ENCODE measurements at regions not wholly inside any gene's neighbourhood (a gene's known extent, or its start where the extent isn't known, plus 50 kb on each side); places are given as distances from the start of the nearest gene placed in this dataset.
A peak's percentile ranks its signal among the peaks of the same experiment; 100 is the strongest.

DNA sequence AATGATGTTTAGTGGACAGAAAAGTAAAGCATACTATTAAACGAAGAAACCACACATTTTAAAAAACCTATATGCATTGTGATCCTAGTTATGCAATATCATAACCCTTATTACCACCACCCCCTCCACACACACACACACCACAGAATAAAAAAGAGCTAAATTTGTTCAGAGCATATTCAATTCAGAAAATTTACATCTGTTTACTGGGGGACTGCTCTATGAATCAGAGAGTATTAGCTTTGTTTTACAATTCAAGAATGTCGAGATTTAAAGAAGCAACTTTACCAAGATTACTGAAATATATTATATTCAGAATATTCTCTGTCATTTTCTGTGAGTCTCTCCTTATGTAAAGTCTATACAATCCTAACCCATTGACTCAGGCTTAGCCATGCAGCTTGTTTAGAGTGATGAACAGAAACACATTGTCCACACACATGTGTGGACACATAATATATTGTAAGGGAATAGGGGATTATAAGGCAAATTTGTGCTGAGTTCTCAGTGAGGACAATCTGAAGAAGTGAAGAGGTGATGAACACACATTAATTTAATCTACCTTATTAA, 369.6 kb upstream of the MARCKS start:
- DNase-seq (ENCODE audit: low read depth in 1 of 2, low spot score in 1 of 2) (no peak), FAIRE-seq (no peak), ATAC-seq (no peak)
- WGBS (ENCODE audit: missing lambda C conversion rate) = 62% methylated on average over 2 of the region's 2 CpGs
- no peak overlapping the region for H3K27ac ChIP-seq
- H3K4me3 ChIP-seq = no peak overlapping the region
- H3K9me3 ChIP-seq = no peaks in the 10 kb centered on the region
- TF ChIP-seq FOSL2 (IDR thresholded peaks at IDR 0.05) = no peak
- no peak for TF ChIP-seq FOSL2 (CRISPR knock-in tag; IDR thresholded peaks at IDR 0.05)
- TF ChIP-seq POLR2AphosphoS2 (conservative IDR thresholded peaks at IDR 0.05; ENCODE audit: low read length) = no peak
- no peak for TF ChIP-seq CBX8 (IDR thresholded peaks at IDR 0.05)
- TF ChIP-seq FOXS1 (CRISPR knock-in tag; IDR thresholded peaks at IDR 0.05) = no peak
- no peak for TF ChIP-seq ZC3H11A (IDR thresholded peaks at IDR 0.05)
- peaks cover 9% of the 10 kb centered on the region; the same call in 2 of the 3 replicates for H3K4me1 ChIP-seq
- CTCF ChIA-PET = interaction anchor here (0.8 kb wide), 1 partner anchor 10 kb away, joined by 4 read pairs; no protein-coding TSS in a partner anchor
- no peak overlapping the region for H3K4me2 ChIP-seq
- POLR2A ChIA-PET = no interaction called here

DNA sequence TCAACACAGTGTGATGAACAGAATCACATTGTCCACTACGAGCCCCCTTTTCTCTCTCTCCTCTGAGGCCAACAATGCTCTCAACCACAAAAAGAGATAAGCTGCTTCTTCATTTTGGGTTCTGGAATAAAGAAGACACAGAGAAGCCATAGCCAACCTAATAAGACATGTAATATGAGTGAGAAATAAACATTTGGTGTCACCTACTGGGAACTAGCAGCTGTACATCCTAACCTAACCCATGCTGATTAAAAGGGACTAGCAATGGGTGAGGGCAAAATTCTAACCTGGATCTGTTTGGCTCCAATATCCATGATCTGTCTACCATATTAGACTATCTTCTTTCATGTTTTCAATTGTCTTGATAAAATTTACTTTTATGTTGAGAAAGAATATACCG, 369.1 kb upstream of the MARCKS start:
- Histone ChIP-seq H3K27ac (no peak overlapping the region), H3K4me2 (no peak overlapping the region), H3K4me3 (no peak overlapping the region), H3K4me1 (peaks cover 9% of the 10 kb centered on the region; the same call in 2 of the 3 replicates), H3K9me3 (no peaks in the 10 kb centered on the region)
- ChIA-PET POLR2A (no interaction called here), CTCF (interaction anchor here (0.8 kb wide), 1 partner anchor 11 kb away, joined by 4 read pairs; no protein-coding TSS in a partner anchor)
- DNase-seq (ENCODE audit: low read depth in 1 of 2, low spot score in 1 of 2) (no peak), FAIRE-seq (no peak), ATAC-seq (no peak)
- WGBS (ENCODE audit: missing lambda C conversion rate) = 80% methylated on average over 2 of the region's 2 CpGs
- TF ChIP-seq REST (IDR thresholded peaks at IDR 0.05) (no peak), RAD21 (conservative IDR thresholded peaks at IDR 0.05 in 1 of 2, IDR thresholded peaks at IDR 0.05 in 1 of 2) (peak in 1 of 2 experiments; percentile 13; a peak in 1 of 5 replicates), ELK1 (IDR thresholded peaks at IDR 0.05; ENCODE audit: low read depth, low read length) (no peak), ZC3H11A (IDR thresholded peaks at IDR 0.05) (no peak)

DNA sequence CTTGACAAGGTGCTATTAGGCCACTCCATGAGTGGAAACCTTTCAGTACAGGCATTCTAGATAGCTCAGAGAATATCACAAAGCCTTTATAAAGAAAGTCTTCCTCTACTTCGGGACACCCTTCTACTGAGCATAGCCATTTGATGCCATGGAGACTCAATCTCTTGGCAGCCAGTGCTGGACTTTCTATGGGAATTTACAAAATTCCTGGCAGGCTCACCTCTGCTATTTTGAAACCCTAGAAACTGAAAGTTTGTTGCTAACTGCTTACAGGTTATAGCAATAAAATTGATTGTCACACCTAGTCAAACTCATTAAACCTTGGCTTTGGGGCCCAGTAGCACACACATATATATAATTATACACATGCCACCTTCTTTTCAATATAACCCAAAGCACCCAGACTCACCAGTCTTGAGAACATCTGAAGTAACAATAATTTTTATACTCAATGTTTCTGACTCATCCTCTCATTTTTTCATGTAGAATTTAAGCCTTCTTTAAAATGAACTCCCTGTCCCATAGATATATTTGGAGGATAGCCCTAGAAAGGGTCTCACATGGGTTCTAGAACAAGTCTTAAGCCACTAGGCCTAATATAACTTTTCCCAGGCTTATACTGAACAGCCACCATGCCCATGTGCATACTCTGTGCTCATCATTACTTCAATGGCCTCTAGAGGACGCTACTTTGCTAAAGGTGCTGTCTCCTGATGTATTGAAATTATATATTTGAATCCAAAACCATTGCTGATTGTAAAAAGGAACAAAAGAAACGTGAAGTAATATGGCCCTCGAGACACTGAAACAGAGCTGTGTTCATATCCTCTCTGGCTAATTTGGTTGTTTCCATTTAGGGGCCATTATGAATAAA, 368.1 kb upstream of the MARCKS start:
- Histone ChIP-seq H3K9me3 (no peaks in the 10 kb centered on the region), H3K27ac (no peak overlapping the region), H3K4me1 (peaks cover 9% of the 10 kb centered on the region; the same call in 2 of the 3 replicates), H3K4me3 (no peak overlapping the region), H3K4me2 (no peak overlapping the region)
- FAIRE-seq (no peak), ATAC-seq (no peak), DNase-seq (ENCODE audit: low read depth in 1 of 2, low spot score in 1 of 2) (no peak)
- 68% methylated on average over 4 of the region's 4 CpGs for WGBS (ENCODE audit: missing lambda C conversion rate)
- POLR2A ChIA-PET = no interaction called here
- CTCF ChIA-PET = interaction anchor here (1.1 kb wide), 1 partner anchor 370 kb away, joined by 4 read pairs; no protein-coding TSS in a partner anchor
- TF ChIP-seq ZFP36 (IDR thresholded peaks at IDR 0.05; ENCODE audit: borderline replicate concordance, partially characterized antibody) (no peak), HEYL (CRISPR knock-in tag; IDR thresholded peaks at IDR 0.05) (no peak), MYC (IDR thresholded peaks at IDR 0.05; ENCODE audit: borderline replicate concordance, low read length) (no peak), GATA3 (IDR thresholded peaks at IDR 0.05; ENCODE audit: borderline replicate concordance) (no peak), NR3C1 (IDR thresholded peaks at IDR 0.05) (no peak), CBX2 (IDR thresholded peaks at IDR 0.05; ENCODE audit: borderline replicate concordance, low read depth) (no peak), TP53 (CRISPR knock-in tag; IDR thresholded peaks at IDR 0.05) (no peak), ZC3H11A (IDR thresholded peaks at IDR 0.05) (no peak), ELK1 (IDR thresholded peaks at IDR 0.05; ENCODE audit: low read depth, low read length) (no peak), NFE2L2 (conservative IDR thresholded peaks at IDR 0.05; ENCODE audit: low read length) (no peak), HOXA7 (CRISPR knock-in tag; IDR thresholded peaks at IDR 0.05) (no peak)
- TF ChIP-seq, protein P1, sequence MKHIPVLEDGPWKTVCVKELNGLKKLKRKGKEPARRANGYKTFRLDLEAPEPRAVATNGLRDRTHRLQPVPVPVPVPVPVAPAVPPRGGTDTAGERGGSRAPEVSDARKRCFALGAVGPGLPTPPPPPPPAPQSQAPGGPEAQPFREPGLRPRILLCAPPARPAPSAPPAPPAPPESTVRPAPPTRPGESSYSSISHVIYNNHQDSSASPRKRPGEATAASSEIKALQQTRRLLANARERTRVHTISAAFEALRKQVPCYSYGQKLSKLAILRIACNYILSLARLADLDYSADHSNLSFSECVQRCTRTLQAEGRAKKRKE (CRISPR knock-in tag; IDR thresholded peaks at IDR 0.05; ENCODE audit: low read depth) = no peak
- TF ChIP-seq, protein P2, sequence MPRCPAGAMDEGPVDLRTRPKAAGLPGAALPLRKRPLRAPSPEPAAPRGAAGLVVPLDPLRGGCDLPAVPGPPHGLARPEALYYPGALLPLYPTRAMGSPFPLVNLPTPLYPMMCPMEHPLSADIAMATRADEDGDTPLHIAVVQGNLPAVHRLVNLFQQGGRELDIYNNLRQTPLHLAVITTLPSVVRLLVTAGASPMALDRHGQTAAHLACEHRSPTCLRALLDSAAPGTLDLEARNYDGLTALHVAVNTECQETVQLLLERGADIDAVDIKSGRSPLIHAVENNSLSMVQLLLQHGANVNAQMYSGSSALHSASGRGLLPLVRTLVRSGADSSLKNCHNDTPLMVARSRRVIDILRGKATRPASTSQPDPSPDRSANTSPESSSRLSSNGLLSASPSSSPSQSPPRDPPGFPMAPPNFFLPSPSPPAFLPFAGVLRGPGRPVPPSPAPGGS (IDR thresholded peaks at IDR 0.05) = no peak
- TF ChIP-seq, protein P3, sequence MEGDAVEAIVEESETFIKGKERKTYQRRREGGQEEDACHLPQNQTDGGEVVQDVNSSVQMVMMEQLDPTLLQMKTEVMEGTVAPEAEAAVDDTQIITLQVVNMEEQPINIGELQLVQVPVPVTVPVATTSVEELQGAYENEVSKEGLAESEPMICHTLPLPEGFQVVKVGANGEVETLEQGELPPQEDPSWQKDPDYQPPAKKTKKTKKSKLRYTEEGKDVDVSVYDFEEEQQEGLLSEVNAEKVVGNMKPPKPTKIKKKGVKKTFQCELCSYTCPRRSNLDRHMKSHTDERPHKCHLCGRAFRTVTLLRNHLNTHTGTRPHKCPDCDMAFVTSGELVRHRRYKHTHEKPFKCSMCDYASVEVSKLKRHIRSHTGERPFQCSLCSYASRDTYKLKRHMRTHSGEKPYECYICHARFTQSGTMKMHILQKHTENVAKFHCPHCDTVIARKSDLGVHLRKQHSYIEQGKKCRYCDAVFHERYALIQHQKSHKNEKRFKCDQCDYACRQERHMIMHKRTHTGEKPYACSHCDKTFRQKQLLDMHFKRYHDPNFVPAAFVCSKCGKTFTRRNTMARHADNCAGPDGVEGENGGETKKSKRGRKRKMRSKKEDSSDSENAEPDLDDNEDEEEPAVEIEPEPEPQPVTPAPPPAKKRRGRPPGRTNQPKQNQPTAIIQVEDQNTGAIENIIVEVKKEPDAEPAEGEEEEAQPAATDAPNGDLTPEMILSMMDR (IDR thresholded peaks at IDR 0.05) = no peak

Measured in A549 (cell line).